ENCODE measurements at regions not wholly inside any gene's neighbourhood (a gene's known extent, or its start where the extent isn't known, plus 50 kb on each side); places are given as distances from the start of the nearest gene placed in this dataset.

DNA sequence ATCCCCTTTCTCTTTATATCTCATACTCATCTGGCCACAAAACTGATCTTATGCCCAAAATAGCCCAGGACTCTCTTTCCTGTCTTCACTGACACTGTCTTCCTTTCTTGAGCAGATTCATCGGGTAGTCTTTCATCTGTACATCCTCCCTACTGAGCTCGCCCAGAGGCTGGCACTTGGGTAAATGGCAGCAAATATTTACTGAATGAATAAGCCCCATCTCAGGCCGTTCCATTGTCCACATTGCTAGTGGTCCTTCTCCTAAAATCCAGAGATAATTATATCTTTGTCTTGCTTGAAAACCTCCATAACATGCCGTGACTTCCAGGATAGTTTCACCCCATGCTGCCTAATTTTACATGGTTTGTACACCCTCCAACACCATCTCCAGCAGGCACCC, 158.1 kb upstream of the SDK2 start:
- H3K27ac ChIP-seq = no peak overlapping the region
- no peaks in the 10 kb centered on the region for H3K4me1 ChIP-seq
- no peak overlapping the region for H3K4me3 ChIP-seq
- TF ChIP-seq, protein P1, sequence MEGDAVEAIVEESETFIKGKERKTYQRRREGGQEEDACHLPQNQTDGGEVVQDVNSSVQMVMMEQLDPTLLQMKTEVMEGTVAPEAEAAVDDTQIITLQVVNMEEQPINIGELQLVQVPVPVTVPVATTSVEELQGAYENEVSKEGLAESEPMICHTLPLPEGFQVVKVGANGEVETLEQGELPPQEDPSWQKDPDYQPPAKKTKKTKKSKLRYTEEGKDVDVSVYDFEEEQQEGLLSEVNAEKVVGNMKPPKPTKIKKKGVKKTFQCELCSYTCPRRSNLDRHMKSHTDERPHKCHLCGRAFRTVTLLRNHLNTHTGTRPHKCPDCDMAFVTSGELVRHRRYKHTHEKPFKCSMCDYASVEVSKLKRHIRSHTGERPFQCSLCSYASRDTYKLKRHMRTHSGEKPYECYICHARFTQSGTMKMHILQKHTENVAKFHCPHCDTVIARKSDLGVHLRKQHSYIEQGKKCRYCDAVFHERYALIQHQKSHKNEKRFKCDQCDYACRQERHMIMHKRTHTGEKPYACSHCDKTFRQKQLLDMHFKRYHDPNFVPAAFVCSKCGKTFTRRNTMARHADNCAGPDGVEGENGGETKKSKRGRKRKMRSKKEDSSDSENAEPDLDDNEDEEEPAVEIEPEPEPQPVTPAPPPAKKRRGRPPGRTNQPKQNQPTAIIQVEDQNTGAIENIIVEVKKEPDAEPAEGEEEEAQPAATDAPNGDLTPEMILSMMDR (IDR thresholded peaks at IDR 0.05) = no peak
- intact Hi-C loops (cut with DNase I) = no loop called here
- peaks cover 0 to 24% of the 10 kb centered on the region in 2 donors for H3K27me3 ChIP-seq
- ATAC-seq = no peak
- no peak for DNase-seq
- peaks cover 0 to 7% of the 10 kb centered on the region in 2 donors for H3K9me3 ChIP-seq
- H3K36me3 ChIP-seq = no peaks in the 10 kb centered on the region

DNA sequence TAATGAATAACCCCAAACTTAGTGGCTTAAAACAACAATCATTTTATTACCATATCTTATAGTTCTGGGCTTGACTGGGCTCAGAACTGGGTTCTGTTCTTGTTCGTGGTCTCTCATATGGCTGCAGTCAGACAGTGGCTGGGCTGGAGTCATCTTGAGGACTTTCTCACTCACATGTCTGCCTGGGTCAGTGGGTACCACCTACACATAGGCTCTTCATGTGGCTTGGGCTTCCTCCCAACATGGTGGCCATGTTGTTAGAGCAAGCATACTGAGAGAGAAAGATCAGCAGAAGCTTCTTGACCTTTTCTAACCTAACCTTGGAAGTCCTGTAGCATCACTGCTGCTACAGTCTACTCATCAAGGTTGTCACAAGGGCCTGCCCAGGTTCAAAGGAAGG, 158.6 kb upstream of the SDK2 start:
- H3K4me1 ChIP-seq = no peaks in the 10 kb centered on the region
- no peaks in the 10 kb centered on the region for H3K36me3 ChIP-seq
- no peak overlapping the region for H3K27ac ChIP-seq
- peaks cover 0 to 7% of the 10 kb centered on the region in 2 donors for H3K9me3 ChIP-seq
- intact Hi-C loops (cut with DNase I) = no loop called here
- no peak for ATAC-seq
- DNase-seq = no peak
- H3K27me3 ChIP-seq = peaks cover 0 to 24% of the 10 kb centered on the region in 2 donors
- TF ChIP-seq, protein P1 (IDR thresholded peaks at IDR 0.05) = no peak
- H3K4me3 ChIP-seq = no peak overlapping the region

DNA sequence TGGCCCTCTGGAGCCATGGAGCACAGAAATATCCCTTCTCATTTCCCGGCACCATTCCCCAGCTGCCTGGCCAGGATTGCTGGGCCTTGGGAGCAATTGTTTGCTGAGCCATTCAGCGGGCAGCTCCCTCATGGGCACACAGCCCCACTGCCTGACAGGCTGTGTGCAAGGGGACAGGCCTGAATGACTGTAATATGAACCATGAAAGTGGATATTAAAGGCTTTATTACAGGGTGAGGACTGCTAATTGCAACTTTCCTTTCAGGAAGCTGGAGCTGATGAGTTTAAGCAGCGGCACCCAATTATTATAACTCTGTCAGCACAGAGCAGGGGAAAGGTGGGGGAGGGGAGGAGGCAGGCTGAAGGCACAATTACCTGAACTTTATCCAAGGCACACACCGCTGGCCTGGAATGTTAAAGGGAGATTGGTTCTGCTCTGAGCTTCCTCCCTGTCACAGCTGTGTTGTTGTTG, 159.8 kb upstream of the SDK2 start:
- Histone ChIP-seq H3K9me3 (peaks cover 0 to 7% of the 10 kb centered on the region in 2 donors), H3K27ac (no peak overlapping the region), H3K4me3 (no peak overlapping the region), H3K27me3 (peaks cover 0 to 24% of the 10 kb centered on the region in 2 donors), H3K36me3 (no peaks in the 10 kb centered on the region), H3K4me1 (no peaks in the 10 kb centered on the region)
- ATAC-seq = no peak
- TF ChIP-seq, protein P1 (IDR thresholded peaks at IDR 0.05) = no peak
- intact Hi-C loops (cut with DNase I) = no loop called here
- DNase-seq = no peak

DNA sequence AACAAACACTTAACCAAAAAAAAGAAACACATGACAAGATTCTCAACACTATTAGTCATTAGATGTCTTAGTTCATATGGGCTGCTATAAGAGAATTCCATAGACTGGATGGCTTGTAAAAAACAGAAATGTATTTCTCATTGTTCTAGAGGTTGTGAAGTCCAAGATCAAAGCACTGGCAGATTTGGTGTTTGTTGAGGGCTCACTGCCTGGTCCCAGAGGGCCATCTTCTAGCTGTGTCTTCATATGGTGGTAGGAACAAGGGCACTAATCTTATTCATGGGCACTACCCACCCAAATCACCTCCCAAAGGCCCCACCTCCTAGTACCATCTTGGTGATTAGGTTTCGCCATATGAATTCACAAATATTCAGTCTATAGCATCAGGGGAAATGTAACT, 162.5 kb upstream of the SDK2 start:
- TF ChIP-seq, protein P1 (IDR thresholded peaks at IDR 0.05) = no peak
- Histone ChIP-seq H3K9me3 (peaks cover 0 to 7% of the 10 kb centered on the region in 2 donors), H3K27ac (no peak overlapping the region), H3K27me3 (peaks cover 0 to 19% of the 10 kb centered on the region in 2 donors), H3K4me3 (no peak overlapping the region), H3K36me3 (no peaks in the 10 kb centered on the region), H3K4me1 (no peaks in the 10 kb centered on the region)
- intact Hi-C loops (cut with DNase I) = no loop called here
- ATAC-seq (no peak), DNase-seq (no peak)

DNA sequence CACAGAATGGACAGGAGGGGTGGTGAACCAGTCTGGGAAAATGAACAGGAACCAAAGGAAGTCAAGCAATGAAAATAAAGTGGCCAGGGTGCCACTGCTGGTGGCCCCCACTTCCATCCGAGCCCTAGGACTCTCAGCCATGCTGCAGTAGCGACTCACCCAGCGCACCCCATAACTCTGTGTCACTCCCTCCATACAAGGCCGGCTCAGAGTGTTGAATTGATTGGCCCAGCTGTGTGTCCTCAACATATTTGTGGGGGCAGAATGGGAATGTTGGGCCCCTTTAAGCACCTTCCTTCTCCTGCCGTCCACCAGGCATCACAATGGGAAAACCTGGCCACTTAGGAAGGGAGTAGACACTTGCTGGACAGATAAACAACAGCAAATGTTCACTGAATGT, 169.0 kb upstream of the SDK2 start:
- no peaks in the 10 kb centered on the region for H3K27me3 ChIP-seq
- TF ChIP-seq, protein P1 (IDR thresholded peaks at IDR 0.05) = no peak
- no peaks in the 10 kb centered on the region for H3K4me1 ChIP-seq
- intact Hi-C loops (cut with DNase I) = no loop called here
- H3K27ac ChIP-seq = no peak overlapping the region
- H3K9me3 ChIP-seq = no peaks in the 10 kb centered on the region
- no peaks in the 10 kb centered on the region for H3K36me3 ChIP-seq
- no peak overlapping the region for H3K4me3 ChIP-seq
- ATAC-seq = no peak
- DNase-seq = no peak

Data from left lung (tissue), 4 donors.